HepG2 (cell line): ENCODE measurements at regions not wholly inside any gene's neighbourhood (a gene's known extent, or its start where the extent isn't known, plus 50 kb on each side); places are given as distances from the start of the nearest gene placed in this dataset.

Source experiments
- ATAC-seq: fragments of 200-7000 bp; cut with Tn5 transposase; 3 replicates; pipeline ENCODE4 v1.9.1; 2020; ENCODE audit warnings: mild to moderate bottlenecking, moderate library complexity
- BruUV-seq: library from RNA; stranded (reverse); fragments of 400-500 nt; replicated peaks from 2 replicates; lab custom pipeline; 2021; lab: Mats Ljungman, UMichigan
- CTCF ChIA-PET: fragments of 300-600 bp; formaldehyde crosslinking; extraction: SDS; loops from one replicate; lab custom pipeline; 2021; ENCODE audit warnings: low total read pairs, inconsistent platforms, low intra/inter-chr PET ratio; lab: Yijun Ruan, JAX
- POLR2A ChIA-PET: fragments of 350-600 bp; sonication (Branson Sonifier 250); formaldehyde crosslinking; loops from one replicate; lab custom pipeline; 2020; ENCODE audit warnings: antibody characterized with exemption, inconsistent platforms; lab: Yijun Ruan, JAX
- DNase-seq: peaks from one replicate; pipeline ENCODE4 v3.0.0-alpha.2; 2015; ENCODE audit warnings: low spot score
- FAIRE-seq: peaks from 3 replicates; lab custom pipeline; 2011; peaks lifted over from hg19 to GRCh38; lab: Jason Lieb, UNC
- H2AFZ ChIP-seq: one replicate; pipeline ENCODE4 v1.6.1; 2011; ENCODE audit warnings: low read length, inconsistent platforms
- H3K27ac ChIP-seq: fragments of 300-600 bp; 3 replicates; pipeline ENCODE4 v1.8.0; 2011; ENCODE audit warnings: mixed run types, mild to moderate bottlenecking, mixed read lengths, low read length, inconsistent platforms; ENCODE audit not compliant: insufficient read depth; ENCODE audit errors: extremely low read length
- H3K27me3 ChIP-seq, 2 experiments: fragments of 200-600 bp in 1 of 2; 2 replicates in 1 of 2; 3 replicates in 1 of 2; pipeline versions ENCODE4 v1.6.0 to v1.8.0; 2011; ENCODE audit warnings: low read length in 2 of 2, mild to moderate bottlenecking in 2 of 2, moderate library complexity in 2 of 2, inconsistent platforms in 1 of 2; ENCODE audit not compliant: insufficient read depth in 2 of 2, control insufficient read depth in 1 of 2
- H3K36me3 ChIP-seq, 2 experiments: fragments of 200-600 bp in 1 of 2; replicated peaks in 1 of 2; 2 replicates in 1 of 2; 3 replicates in 1 of 2; pipeline versions ENCODE4 v1.5.1 to v1.8.0; 2011; ENCODE audit warnings: low read length in 2 of 2, inconsistent platforms in 1 of 2; ENCODE audit not compliant: insufficient read depth in 2 of 2, control insufficient read depth in 1 of 2
- H3K4me1 ChIP-seq: 2 replicates; pipeline ENCODE4 v1.5.1; 2012; ENCODE audit warnings: low read length, inconsistent platforms; ENCODE audit not compliant: insufficient read depth
- H3K4me2 ChIP-seq: 2 replicates; pipeline ENCODE4 v1.6.0; 2011; ENCODE audit warnings: low read depth, low read length, inconsistent platforms
- H3K4me3 ChIP-seq, 3 experiments: fragments of 200-600 bp in 1 of 3; sonication (generic), shearing (Covaris generic) in 1 of 3; replicated peaks in 1 of 3; 2 replicates each; pipeline ENCODE4 v1.5.1; 2011 to 2016; ENCODE audit warnings: low read length in 3 of 3, inconsistent platforms in 2 of 3, low read depth in 2 of 3, mild to moderate bottlenecking in 2 of 3, control low read depth in 1 of 3, mixed read lengths in 1 of 3; ENCODE audit not compliant: insufficient read depth in 1 of 3
- H3K79me2 ChIP-seq: one replicate; pipeline ENCODE4 v1.6.1; 2011; ENCODE audit warnings: low read length, inconsistent platforms; ENCODE audit not compliant: insufficient read depth
- H3K9ac ChIP-seq: 2 replicates; pipeline ENCODE4 v1.6.0; 2011; ENCODE audit warnings: mild to moderate bottlenecking, low read depth, low read length, inconsistent platforms; ENCODE audit not compliant: insufficient read depth
- H3K9me3 ChIP-seq: 2 replicates; pipeline ENCODE4 v1.5.1; 2012; ENCODE audit warnings: mild to moderate bottlenecking, low read length
- H4K20me1 ChIP-seq: 2 replicates; pipeline ENCODE4 v1.6.0; 2011; ENCODE audit warnings: inconsistent platforms, mild to moderate bottlenecking, low read length, moderate library complexity; ENCODE audit not compliant: insufficient read depth
- DDIT3 ChIP-seq: sonication (generic); formaldehyde crosslinking; IDR thresholded peaks from 2 replicates; pipeline ENCODE4 v1.4.0; 2020; ENCODE audit warnings: mild to moderate bottlenecking, missing genetic modification reagents
- DR1 ChIP-seq: sonication (generic); formaldehyde crosslinking; IDR thresholded peaks from 2 replicates; pipeline ENCODE4 v1.8.0; 2021; ENCODE audit warnings: mild to moderate bottlenecking, missing genetic modification reagents, inconsistent platforms
- HMG20A ChIP-seq: IDR thresholded peaks from 2 replicates; pipeline ENCODE4 v1.6.1; 2016; ENCODE audit warnings: borderline replicate concordance
- HOMEZ ChIP-seq: IDR thresholded peaks from 2 replicates; pipeline ENCODE4 v1.6.1; 2016; ENCODE audit warnings: low read depth
- MIXL1 ChIP-seq: IDR thresholded peaks from 2 replicates; pipeline ENCODE4 v1.6.1; 2016
- ZFP82 ChIP-seq: sonication (generic); formaldehyde crosslinking; IDR thresholded peaks from 2 replicates; pipeline ENCODE4 v1.5.1; 2020; ENCODE audit warnings: mild to moderate bottlenecking, missing genetic modification reagents, borderline replicate concordance
- ZNF569 ChIP-seq: sonication (generic); formaldehyde crosslinking; IDR thresholded peaks from 2 replicates; pipeline ENCODE4 v1.5.0; 2020; ENCODE audit warnings: mild to moderate bottlenecking, missing genetic modification reagents, moderate library complexity, borderline replicate concordance
- ZNF577 ChIP-seq: sonication (generic); formaldehyde crosslinking; IDR thresholded peaks from 2 replicates; pipeline ENCODE4 v1.4.0; 2020; ENCODE audit warnings: mild to moderate bottlenecking, low read depth, missing genetic modification reagents, borderline replicate concordance
- WGBS: methylation state at CpG from one replicate; pipeline ENCODE4 v1.1.6; 2017; ENCODE audit warnings: low lambda C conversion rate; 5-methylcytosine and 5-hydroxymethylcytosine counted together
- in situ Hi-C: cut with HindIII; loops from 2 replicates; pipeline ENCODE4 v1.10.0; 2017; ENCODE audit warnings: low pct_unique_long_range_greater_than_20kb; ENCODE audit not compliant: extremely low pct_ligation_motif_present
- intact Hi-C: fragments of 100-400 bp; cut with micrococcal nuclease; formaldehyde crosslinking; loops from one replicate; pipeline ENCODE4 v1.10.0; 2022; ENCODE audit not compliant: unreplicated experiment
- TF ChIP-seq, protein P1 (sequence below): sonication (generic); formaldehyde crosslinking; IDR thresholded peaks from 2 replicates; pipeline ENCODE4 v1.5.1; 2020; ENCODE audit warnings: mild to moderate bottlenecking, missing genetic modification reagents, borderline replicate concordance
- TF ChIP-seq, protein P2 (sequence below): sonication (generic); formaldehyde crosslinking; IDR thresholded peaks from 2 replicates; pipeline ENCODE4 v1.4.0; 2020; ENCODE audit warnings: missing genetic modification reagents, borderline replicate concordance

DNA sequence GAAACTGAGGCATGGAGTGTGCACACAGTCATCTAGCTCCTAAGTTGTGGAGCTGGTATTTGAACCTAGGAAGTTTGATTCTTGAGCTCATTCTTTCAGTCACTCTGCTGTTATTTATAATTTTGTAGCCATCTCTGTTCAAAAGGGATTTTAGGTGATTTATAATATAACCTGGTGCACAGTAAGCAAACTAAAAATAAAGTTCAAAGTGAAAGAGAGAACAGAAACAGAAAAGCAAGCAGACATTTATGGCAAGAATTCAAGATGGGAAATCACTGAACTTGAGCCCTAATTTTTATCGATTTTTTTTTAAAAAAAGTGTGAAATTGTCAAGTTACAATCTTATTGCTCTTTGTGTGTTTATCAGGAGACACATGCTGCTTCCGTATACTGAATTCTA is 71.4 kb upstream of the SLC7A14 start (continued):
- TF ChIP-seq, protein P1, sequence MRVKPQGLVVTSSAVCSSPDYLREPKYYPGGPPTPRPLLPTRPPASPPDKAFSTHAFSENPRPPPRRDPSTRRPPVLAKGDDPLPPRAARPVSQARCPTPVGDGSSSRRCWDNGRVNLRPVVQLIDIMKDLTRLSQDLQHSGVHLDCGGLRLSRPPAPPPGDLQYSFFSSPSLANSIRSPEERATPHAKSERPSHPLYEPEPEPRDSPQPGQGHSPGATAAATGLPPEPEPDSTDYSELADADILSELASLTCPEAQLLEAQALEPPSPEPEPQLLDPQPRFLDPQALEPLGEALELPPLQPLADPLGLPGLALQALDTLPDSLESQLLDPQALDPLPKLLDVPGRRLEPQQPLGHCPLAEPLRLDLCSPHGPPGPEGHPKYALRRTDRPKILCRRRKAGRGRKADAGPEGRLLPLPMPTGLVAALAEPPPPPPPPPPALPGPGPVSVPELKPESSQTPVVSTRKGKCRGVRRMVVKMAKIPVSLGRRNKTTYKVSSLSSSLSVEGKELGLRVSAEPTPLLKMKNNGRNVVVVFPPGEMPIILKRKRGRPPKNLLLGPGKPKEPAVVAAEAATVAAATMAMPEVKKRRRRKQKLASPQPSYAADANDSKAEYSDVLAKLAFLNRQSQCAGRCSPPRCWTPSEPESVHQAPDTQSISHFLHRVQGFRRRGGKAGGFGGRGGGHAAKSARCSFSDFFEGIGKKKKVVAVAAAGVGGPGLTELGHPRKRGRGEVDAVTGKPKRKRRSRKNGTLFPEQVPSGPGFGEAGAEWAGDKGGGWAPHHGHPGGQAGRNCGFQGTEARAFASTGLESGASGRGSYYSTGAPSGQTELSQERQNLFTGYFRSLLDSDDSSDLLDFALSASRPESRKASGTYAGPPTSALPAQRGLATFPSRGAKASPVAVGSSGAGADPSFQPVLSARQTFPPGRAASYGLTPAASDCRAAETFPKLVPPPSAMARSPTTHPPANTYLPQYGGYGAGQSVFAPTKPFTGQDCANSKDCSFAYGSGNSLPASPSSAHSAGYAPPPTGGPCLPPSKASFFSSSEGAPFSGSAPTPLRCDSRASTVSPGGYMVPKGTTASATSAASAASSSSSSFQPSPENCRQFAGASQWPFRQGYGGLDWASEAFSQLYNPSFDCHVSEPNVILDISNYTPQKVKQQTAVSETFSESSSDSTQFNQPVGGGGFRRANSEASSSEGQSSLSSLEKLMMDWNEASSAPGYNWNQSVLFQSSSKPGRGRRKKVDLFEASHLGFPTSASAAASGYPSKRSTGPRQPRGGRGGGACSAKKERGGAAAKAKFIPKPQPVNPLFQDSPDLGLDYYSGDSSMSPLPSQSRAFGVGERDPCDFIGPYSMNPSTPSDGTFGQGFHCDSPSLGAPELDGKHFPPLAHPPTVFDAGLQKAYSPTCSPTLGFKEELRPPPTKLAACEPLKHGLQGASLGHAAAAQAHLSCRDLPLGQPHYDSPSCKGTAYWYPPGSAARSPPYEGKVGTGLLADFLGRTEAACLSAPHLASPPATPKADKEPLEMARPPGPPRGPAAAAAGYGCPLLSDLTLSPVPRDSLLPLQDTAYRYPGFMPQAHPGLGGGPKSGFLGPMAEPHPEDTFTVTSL (CRISPR knock-in tag), result no peak

DNA sequence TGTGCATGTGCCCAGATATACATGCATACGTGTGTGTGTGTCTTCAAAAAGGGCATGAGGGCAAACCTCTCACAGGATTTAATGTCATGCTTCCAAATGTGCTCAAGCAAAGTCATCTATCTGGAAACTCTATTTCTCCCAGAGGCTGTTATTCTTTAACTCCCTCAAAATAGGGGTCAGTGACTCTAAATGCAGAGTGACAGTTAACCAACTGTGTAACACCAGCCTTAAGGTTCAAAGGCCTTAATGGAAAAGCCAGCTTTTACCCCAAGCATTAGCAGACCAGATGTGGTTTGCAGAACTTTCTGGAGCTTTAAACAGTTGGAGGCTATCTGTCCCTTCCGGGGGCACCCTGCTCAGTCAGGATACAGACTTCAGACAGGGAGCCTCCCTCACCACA is 70.4 kb upstream of the SLC7A14 start:
- H3K4me2 ChIP-seq, result no peak overlapping the region
- H2AFZ ChIP-seq, result no peak overlapping the region
- POLR2A ChIA-PET, result no interaction called here
- H3K9me3 ChIP-seq, result no peaks in the 10 kb centered on the region
- no TSS peak for BruUV-seq
- 0% methylated on average over 2 of the region's 2 CpGs for WGBS
- intact Hi-C loops (no loop called here), in situ Hi-C loops (no loop called here)
- CTCF ChIA-PET, result no interaction called here
- no peak overlapping the region for H3K4me3 ChIP-seq
- ATAC-seq (no peak), DNase-seq (no peak), FAIRE-seq (no peak)
- H3K4me1 ChIP-seq, result no peaks in the 10 kb centered on the region
- H3K27me3 ChIP-seq, result no peaks in the 10 kb centered on the region; a peak in 1 of 5 replicates
- no peaks in the 10 kb centered on the region for H3K79me2 ChIP-seq
- H4K20me1 ChIP-seq, result no peaks in the 10 kb centered on the region
- no peaks in the 10 kb centered on the region for H3K36me3 ChIP-seq
- no peak overlapping the region for H3K27ac ChIP-seq
- H3K9ac ChIP-seq, result no peak overlapping the region
- TF ChIP-seq DR1 (no peak), HOMEZ (CRISPR knock-in tag) (no peak), HMG20A (CRISPR knock-in tag) (no peak), ZNF569 (no peak), MIXL1 (CRISPR knock-in tag) (no peak), DDIT3 (CRISPR knock-in tag) (no peak), ZFP82 (CRISPR knock-in tag) (no peak), ZNF577 (CRISPR knock-in tag) (no peak)
- TF ChIP-seq, protein P2, sequence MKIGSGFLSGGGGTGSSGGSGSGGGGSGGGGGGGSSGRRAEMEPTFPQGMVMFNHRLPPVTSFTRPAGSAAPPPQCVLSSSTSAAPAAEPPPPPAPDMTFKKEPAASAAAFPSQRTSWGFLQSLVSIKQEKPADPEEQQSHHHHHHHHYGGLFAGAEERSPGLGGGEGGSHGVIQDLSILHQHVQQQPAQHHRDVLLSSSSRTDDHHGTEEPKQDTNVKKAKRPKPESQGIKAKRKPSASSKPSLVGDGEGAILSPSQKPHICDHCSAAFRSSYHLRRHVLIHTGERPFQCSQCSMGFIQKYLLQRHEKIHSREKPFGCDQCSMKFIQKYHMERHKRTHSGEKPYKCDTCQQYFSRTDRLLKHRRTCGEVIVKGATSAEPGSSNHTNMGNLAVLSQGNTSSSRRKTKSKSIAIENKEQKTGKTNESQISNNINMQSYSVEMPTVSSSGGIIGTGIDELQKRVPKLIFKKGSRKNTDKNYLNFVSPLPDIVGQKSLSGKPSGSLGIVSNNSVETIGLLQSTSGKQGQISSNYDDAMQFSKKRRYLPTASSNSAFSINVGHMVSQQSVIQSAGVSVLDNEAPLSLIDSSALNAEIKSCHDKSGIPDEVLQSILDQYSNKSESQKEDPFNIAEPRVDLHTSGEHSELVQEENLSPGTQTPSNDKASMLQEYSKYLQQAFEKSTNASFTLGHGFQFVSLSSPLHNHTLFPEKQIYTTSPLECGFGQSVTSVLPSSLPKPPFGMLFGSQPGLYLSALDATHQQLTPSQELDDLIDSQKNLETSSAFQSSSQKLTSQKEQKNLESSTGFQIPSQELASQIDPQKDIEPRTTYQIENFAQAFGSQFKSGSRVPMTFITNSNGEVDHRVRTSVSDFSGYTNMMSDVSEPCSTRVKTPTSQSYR (CRISPR knock-in tag), result no peak
